ENCODE measurements at regions not wholly inside any gene's neighbourhood (a gene's known extent, or its start where the extent isn't known, plus 50 kb on each side); places are given as distances from the start of the nearest gene placed in this dataset.

DNA sequence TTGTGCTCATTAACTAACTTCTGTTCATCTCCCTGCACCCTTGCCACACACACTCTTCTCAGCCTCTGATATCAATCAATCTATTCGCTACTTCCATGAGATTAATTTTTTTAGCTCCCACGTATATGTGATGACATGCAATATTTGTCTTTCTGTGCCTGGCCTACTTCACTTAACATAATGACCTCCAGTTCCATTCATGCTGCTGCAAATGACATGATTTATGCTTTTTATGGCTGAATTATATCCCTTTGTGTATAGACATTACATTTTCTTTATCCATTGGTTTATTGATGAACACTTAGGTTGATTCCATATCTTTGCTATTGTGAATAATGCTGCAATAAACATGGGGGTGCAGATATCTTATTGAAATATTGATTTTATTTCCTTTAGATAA, 50.8 kb upstream of the SPTLC3 start:
- no peak for TF ChIP-seq POLR2AphosphoS5 (IDR thresholded peaks at IDR 0.05)
- TF ChIP-seq, protein P1, sequence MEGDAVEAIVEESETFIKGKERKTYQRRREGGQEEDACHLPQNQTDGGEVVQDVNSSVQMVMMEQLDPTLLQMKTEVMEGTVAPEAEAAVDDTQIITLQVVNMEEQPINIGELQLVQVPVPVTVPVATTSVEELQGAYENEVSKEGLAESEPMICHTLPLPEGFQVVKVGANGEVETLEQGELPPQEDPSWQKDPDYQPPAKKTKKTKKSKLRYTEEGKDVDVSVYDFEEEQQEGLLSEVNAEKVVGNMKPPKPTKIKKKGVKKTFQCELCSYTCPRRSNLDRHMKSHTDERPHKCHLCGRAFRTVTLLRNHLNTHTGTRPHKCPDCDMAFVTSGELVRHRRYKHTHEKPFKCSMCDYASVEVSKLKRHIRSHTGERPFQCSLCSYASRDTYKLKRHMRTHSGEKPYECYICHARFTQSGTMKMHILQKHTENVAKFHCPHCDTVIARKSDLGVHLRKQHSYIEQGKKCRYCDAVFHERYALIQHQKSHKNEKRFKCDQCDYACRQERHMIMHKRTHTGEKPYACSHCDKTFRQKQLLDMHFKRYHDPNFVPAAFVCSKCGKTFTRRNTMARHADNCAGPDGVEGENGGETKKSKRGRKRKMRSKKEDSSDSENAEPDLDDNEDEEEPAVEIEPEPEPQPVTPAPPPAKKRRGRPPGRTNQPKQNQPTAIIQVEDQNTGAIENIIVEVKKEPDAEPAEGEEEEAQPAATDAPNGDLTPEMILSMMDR (IDR thresholded peaks at IDR 0.05) = no peak
